Spinal cord (tissue), 9 donors: ENCODE measurements at regions not wholly inside any gene's neighbourhood (a gene's known extent, or its start where the extent isn't known, plus 50 kb on each side); places are given as distances from the start of the nearest gene placed in this dataset.

Source experiments
- DNase-seq, 6 donors: peaks; one replicate each; pipeline versions ENCODE4 v3.0.0 to v3.0.0-alpha.2; 2013 to 2015; ENCODE audit warnings: low spot score in 6 of 6, low read depth in 4 of 6
- H3K27ac ChIP-seq: one replicate; pipeline ENCODE4 v1.5.1; 2013; ENCODE audit warnings: low read depth, low read length, control low read depth
- H3K27me3 ChIP-seq: one replicate; pipeline ENCODE4 v1.6.1; 2013; ENCODE audit warnings: low read length; ENCODE audit not compliant: control insufficient read depth, insufficient read depth
- H3K36me3 ChIP-seq: one replicate; pipeline ENCODE4 v1.6.1; 2013; ENCODE audit warnings: low read length; ENCODE audit not compliant: control insufficient read depth, insufficient read depth
- H3K4me1 ChIP-seq: one replicate; pipeline ENCODE4 v1.6.1; 2013; ENCODE audit warnings: low read length; ENCODE audit not compliant: control insufficient read depth, insufficient read depth
- H3K4me3 ChIP-seq: one replicate; pipeline ENCODE4 v1.5.1; 2013; ENCODE audit warnings: low read depth, low read length, control low read depth
- H3K9me3 ChIP-seq: one replicate; pipeline ENCODE4 v1.6.1; 2013; ENCODE audit warnings: low read length; ENCODE audit not compliant: control insufficient read depth, insufficient read depth
- WGBS: methylation state at CpG from one replicate; pipeline ENCODE4 v1.1.5; 2013; ENCODE audit warnings: missing lambda C conversion rate; ENCODE audit not compliant: insufficient coverage; 5-methylcytosine and 5-hydroxymethylcytosine counted together
- donor health status: healthy.

GRCh38 chr10:123515661-123516060 is 150.5 kb upstream of the GPR26 start:
- Histone ChIP-seq H3K27ac (no peak overlapping the region), H3K27me3 (peaks cover 4% of the 10 kb centered on the region), H3K9me3 (no peaks in the 10 kb centered on the region), H3K4me1 (peaks cover 35% of the 10 kb centered on the region), H3K36me3 (no peaks in the 10 kb centered on the region), H3K4me3 (no peak overlapping the region)
- WGBS: 98% methylated on average over 5 of the region's 6 CpGs
- no peak for DNase-seq

GRCh38 chr10:123516291-123516690 is 149.9 kb upstream of the GPR26 start:
- no CpG with 5 or more reads among the region's 1 CpG for WGBS
- peaks cover 35% of the 10 kb centered on the region for H3K4me1 ChIP-seq
- H3K4me3 ChIP-seq: no peak overlapping the region
- H3K27me3 ChIP-seq: peaks cover 4% of the 10 kb centered on the region
- no peaks in the 10 kb centered on the region for H3K36me3 ChIP-seq
- no peak overlapping the region for H3K27ac ChIP-seq
- no peaks in the 10 kb centered on the region for H3K9me3 ChIP-seq
- DNase-seq: no peak

GRCh38 chr10:123517426-123517825 is 148.7 kb upstream of the GPR26 start:
- Histone ChIP-seq H3K27me3 (peaks cover under 1% of the 10 kb centered on the region), H3K36me3 (no peaks in the 10 kb centered on the region), H3K9me3 (no peaks in the 10 kb centered on the region), H3K4me3 (no peak overlapping the region), H3K4me1 (peaks cover 31% of the 10 kb centered on the region), H3K27ac (no peak overlapping the region)
- 42% methylated on average over 9 of the region's 9 CpGs for WGBS
- DNase-seq: no peak

- H3K9me3 ChIP-seq: no peaks in the 10 kb centered on the region
- no peaks in the 10 kb centered on the region for H3K36me3 ChIP-seq
- no peak for DNase-seq
- H3K4me1 ChIP-seq: peaks cover 26% of the 10 kb centered on the region
- no peaks in the 10 kb centered on the region for H3K27me3 ChIP-seq
- H3K4me3 ChIP-seq: no peak overlapping the region
- H3K27ac ChIP-seq: no peak overlapping the region
- 88% methylated on average over 4 of the region's 4 CpGs for WGBS
Measured at GRCh38 chr10:123517901-123518300, 148.3 kb upstream of the GPR26 start.

- no peaks in the 10 kb centered on the region for H3K36me3 ChIP-seq
- no peak for DNase-seq
- no peaks in the 10 kb centered on the region for H3K27me3 ChIP-seq
- no peaks in the 10 kb centered on the region for H3K9me3 ChIP-seq
- H3K27ac ChIP-seq: no peak overlapping the region
- H3K4me3 ChIP-seq: no peak overlapping the region
- no CpG with 5 or more reads among the region's 1 CpG for WGBS
- peaks cover 18% of the 10 kb centered on the region for H3K4me1 ChIP-seq
Measured at GRCh38 chr10:123518765-123519164, 147.4 kb upstream of the GPR26 start.

GRCh38 chr10:123519861-123520260 is 146.3 kb upstream of the GPR26 start:
- no peak for DNase-seq
- Histone ChIP-seq H3K4me3 (no peak overlapping the region), H3K4me1 (peaks cover 15% of the 10 kb centered on the region), H3K27ac (no peak overlapping the region), H3K36me3 (no peaks in the 10 kb centered on the region), H3K9me3 (no peaks in the 10 kb centered on the region), H3K27me3 (no peaks in the 10 kb centered on the region)
- WGBS: 91% methylated on average over 4 of the region's 6 CpGs

- Histone ChIP-seq H3K27ac (no peak overlapping the region), H3K27me3 (no peaks in the 10 kb centered on the region), H3K36me3 (no peaks in the 10 kb centered on the region), H3K9me3 (no peaks in the 10 kb centered on the region), H3K4me1 (peaks cover 15% of the 10 kb centered on the region), H3K4me3 (no peak overlapping the region)
- no CpG with 5 or more reads among the region's 3 CpGs for WGBS
- no peak for DNase-seq
Measured at GRCh38 chr10:123521076-123521475, 145.1 kb upstream of the GPR26 start.

- H3K4me1 ChIP-seq: peaks cover 15% of the 10 kb centered on the region
- no peak overlapping the region for H3K4me3 ChIP-seq
- no peaks in the 10 kb centered on the region for H3K36me3 ChIP-seq
- H3K27ac ChIP-seq: no peak overlapping the region
- H3K9me3 ChIP-seq: no peaks in the 10 kb centered on the region
- H3K27me3 ChIP-seq: no peaks in the 10 kb centered on the region
- DNase-seq: no peak
- 91% methylated on average over 4 of the region's 6 CpGs for WGBS
Measured at GRCh38 chr10:123521556-123521955, 144.6 kb upstream of the GPR26 start.

GRCh38 chr10:123522702-123523312 is 143.3 kb upstream of the GPR26 start:
- H3K27ac ChIP-seq: no peak overlapping the region
- WGBS: 91% methylated on average over 7 of the region's 10 CpGs
- no peak overlapping the region for H3K4me3 ChIP-seq
- DNase-seq: no peak
- H3K27me3 ChIP-seq: no peaks in the 10 kb centered on the region
- H3K36me3 ChIP-seq: no peaks in the 10 kb centered on the region
- H3K4me1 ChIP-seq: peaks cover 11% of the 10 kb centered on the region
- H3K9me3 ChIP-seq: no peaks in the 10 kb centered on the region

- WGBS: 96% methylated on average over 2 of the region's 3 CpGs
- H3K27ac ChIP-seq: no peak overlapping the region
- no peak for DNase-seq
Measured at GRCh38 chr10:123523833-123524232, 142.3 kb upstream of the GPR26 start.

More at GRCh38 chr10:123523833-123524232, 142.3 kb upstream of the GPR26 start:
- Histone ChIP-seq H3K36me3 (no peaks in the 10 kb centered on the region), H3K27me3 (no peaks in the 10 kb centered on the region), H3K9me3 (no peaks in the 10 kb centered on the region), H3K4me3 (no peak overlapping the region), H3K4me1 (peaks cover 6% of the 10 kb centered on the region)
